Ovary (tissue), 3 donors: ENCODE measurements at regions not wholly inside any gene's neighbourhood (a gene's known extent, or its start where the extent isn't known, plus 50 kb on each side); places are given as distances from the start of the nearest gene placed in this dataset.

Experiments used
- EP300 ChIP-seq: sonication (generic); formaldehyde crosslinking; IDR thresholded peaks from one replicate; pipeline ENCODE4 v1.6.1; 2017; ENCODE audit warnings: antibody characterized with exemption
- TF ChIP-seq, protein P1 (sequence below), 3 donors: fragments of 450-650 bp in 2 of 3; fragments of 200-600 bp in 1 of 3; IDR thresholded peaks; one replicate each; pipeline versions ENCODE4 v1.5.1 to v1.8.0; 2016 to 2022; ENCODE audit warnings: antibody characterized with exemption in 3 of 3, mild to moderate bottlenecking in 1 of 3
- donor health status: DM: no; HTN: no; CAD: no.

- TF ChIP-seq, protein P1, sequence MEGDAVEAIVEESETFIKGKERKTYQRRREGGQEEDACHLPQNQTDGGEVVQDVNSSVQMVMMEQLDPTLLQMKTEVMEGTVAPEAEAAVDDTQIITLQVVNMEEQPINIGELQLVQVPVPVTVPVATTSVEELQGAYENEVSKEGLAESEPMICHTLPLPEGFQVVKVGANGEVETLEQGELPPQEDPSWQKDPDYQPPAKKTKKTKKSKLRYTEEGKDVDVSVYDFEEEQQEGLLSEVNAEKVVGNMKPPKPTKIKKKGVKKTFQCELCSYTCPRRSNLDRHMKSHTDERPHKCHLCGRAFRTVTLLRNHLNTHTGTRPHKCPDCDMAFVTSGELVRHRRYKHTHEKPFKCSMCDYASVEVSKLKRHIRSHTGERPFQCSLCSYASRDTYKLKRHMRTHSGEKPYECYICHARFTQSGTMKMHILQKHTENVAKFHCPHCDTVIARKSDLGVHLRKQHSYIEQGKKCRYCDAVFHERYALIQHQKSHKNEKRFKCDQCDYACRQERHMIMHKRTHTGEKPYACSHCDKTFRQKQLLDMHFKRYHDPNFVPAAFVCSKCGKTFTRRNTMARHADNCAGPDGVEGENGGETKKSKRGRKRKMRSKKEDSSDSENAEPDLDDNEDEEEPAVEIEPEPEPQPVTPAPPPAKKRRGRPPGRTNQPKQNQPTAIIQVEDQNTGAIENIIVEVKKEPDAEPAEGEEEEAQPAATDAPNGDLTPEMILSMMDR (IDR thresholded peaks at IDR 0.05): no peak
- no peak for TF ChIP-seq EP300
Measured at GRCh38 chr1:31122101-31122735, 56.7 kb upstream of the PUM1 start.
